Lower leg skin (tissue), 4 donors: ENCODE measurements at regions not wholly inside any gene's neighbourhood (a gene's known extent, or its start where the extent isn't known, plus 50 kb on each side); places are given as distances from the start of the nearest gene placed in this dataset.

Experiments
- DNase-seq, 2 donors: peaks; one replicate each; pipeline ENCODE4 v3.0.0-alpha.2; 2019; ENCODE audit warnings: low spot score in 2 of 2
- H3K4me3 ChIP-seq: fragments of 200-600 bp; sonication (generic); 2 replicates; pipeline ENCODE4 v1.5.1; 2017; ENCODE audit warnings: mild to moderate bottlenecking, low read depth; ENCODE audit not compliant: poor library complexity, severe bottlenecking
- POLR2A ChIP-seq, 2 donors: fragments of 450-650 bp; IDR thresholded peaks; one replicate each; pipeline ENCODE4 v1.6.1; 2016 to 2017; ENCODE audit warnings: antibody characterized with exemption in 2 of 2, mild to moderate bottlenecking in 1 of 2, moderate library complexity in 1 of 2
- WGBS, 2 donors: methylation state at CpG; one replicate each; pipeline ENCODE4 v1.1.5; 2018; 5-methylcytosine and 5-hydroxymethylcytosine counted together
- intact Hi-C: fragments of 100-400 bp; cut with DNase I; formaldehyde crosslinking; loops from one replicate; pipeline ENCODE4 v1.15.0; 2023; ENCODE audit warnings: low total_unique reads
- TF ChIP-seq, protein P1 (sequence below), 3 donors: fragments of 450-650 bp; IDR thresholded peaks; one replicate each; pipeline ENCODE4 v1.5.1; 2016; ENCODE audit warnings: antibody characterized with exemption in 3 of 3, mild to moderate bottlenecking in 3 of 3, moderate library complexity in 2 of 3

DNA sequence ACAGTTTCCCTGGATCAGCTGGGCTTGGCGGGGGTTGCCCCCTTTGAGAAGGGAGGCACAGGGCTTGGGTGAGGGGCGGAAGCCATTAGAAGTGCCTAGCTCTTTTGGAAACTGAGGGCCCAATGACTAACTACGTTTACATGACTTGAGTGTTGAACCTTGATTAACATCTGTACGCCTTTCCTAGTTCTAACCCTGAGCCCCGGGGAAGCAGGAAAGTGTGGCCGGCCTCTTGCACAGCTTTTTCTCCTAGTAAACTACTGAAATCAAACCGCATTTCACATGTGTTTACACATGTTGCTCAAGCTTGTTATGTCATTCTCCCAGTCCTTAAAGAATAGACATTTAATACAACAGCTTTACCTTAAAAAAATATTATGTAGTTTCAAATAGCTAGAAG is 1356.4 kb upstream of the TMEM132C start:
- no peak for DNase-seq
- TF ChIP-seq POLR2A (IDR thresholded peaks at IDR 0.05): no peak
- TF ChIP-seq, protein P1, sequence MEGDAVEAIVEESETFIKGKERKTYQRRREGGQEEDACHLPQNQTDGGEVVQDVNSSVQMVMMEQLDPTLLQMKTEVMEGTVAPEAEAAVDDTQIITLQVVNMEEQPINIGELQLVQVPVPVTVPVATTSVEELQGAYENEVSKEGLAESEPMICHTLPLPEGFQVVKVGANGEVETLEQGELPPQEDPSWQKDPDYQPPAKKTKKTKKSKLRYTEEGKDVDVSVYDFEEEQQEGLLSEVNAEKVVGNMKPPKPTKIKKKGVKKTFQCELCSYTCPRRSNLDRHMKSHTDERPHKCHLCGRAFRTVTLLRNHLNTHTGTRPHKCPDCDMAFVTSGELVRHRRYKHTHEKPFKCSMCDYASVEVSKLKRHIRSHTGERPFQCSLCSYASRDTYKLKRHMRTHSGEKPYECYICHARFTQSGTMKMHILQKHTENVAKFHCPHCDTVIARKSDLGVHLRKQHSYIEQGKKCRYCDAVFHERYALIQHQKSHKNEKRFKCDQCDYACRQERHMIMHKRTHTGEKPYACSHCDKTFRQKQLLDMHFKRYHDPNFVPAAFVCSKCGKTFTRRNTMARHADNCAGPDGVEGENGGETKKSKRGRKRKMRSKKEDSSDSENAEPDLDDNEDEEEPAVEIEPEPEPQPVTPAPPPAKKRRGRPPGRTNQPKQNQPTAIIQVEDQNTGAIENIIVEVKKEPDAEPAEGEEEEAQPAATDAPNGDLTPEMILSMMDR (IDR thresholded peaks at IDR 0.05): no peak
- no peak overlapping the region for H3K4me3 ChIP-seq
- WGBS, 2 donors: 76 to 77% methylated on average over 7 of the region's 7 CpGs
- intact Hi-C loops: loop anchor here (10.0 kb wide), 1 partner anchor 1264 kb away; no protein-coding TSS in a partner anchor

- 86 to 90% methylated on average over 6 of the region's 6 CpGs for WGBS, 2 donors
- H3K4me3 ChIP-seq: no peak overlapping the region
- intact Hi-C loops: loop anchor here (10.0 kb wide), 1 partner anchor 1263 kb away; no protein-coding TSS in a partner anchor
- no peak for DNase-seq
- TF ChIP-seq, protein P1 (IDR thresholded peaks at IDR 0.05): no peak
- no peak for TF ChIP-seq POLR2A (IDR thresholded peaks at IDR 0.05)
These were observed 1354.9 kb upstream of the TMEM132C start for GRCh38 chr12:126912111-126912510.

- no peak for DNase-seq
- WGBS, 2 donors: 76 to 81% methylated on average over 5 of the region's 5 CpGs
- intact Hi-C loops: loop anchor here (10.0 kb wide), 1 partner anchor 1261 kb away; no protein-coding TSS in a partner anchor
- no peak for TF ChIP-seq POLR2A (IDR thresholded peaks at IDR 0.05)
- TF ChIP-seq, protein P1 (IDR thresholded peaks at IDR 0.05): no peak
- H3K4me3 ChIP-seq: no peak overlapping the region
These were observed 1352.7 kb upstream of the TMEM132C start for GRCh38 chr12:126914170-126914793.

GRCh38 chr12:126915309-126915708 is 1351.7 kb upstream of the TMEM132C start:
- 51 to 58% methylated on average over 6 of the region's 6 CpGs for WGBS, 2 donors
- intact Hi-C loops: loop anchor here (10.0 kb wide), 1 partner anchor 1259 kb away; no protein-coding TSS in a partner anchor
- no peak for DNase-seq
- TF ChIP-seq, protein P1 (IDR thresholded peaks at IDR 0.05): no peak
- TF ChIP-seq POLR2A (IDR thresholded peaks at IDR 0.05): no peak
- no peak overlapping the region for H3K4me3 ChIP-seq

GRCh38 chr12:126926023-126926594 is 1340.9 kb upstream of the TMEM132C start:
- DNase-seq: no peak

DNA sequence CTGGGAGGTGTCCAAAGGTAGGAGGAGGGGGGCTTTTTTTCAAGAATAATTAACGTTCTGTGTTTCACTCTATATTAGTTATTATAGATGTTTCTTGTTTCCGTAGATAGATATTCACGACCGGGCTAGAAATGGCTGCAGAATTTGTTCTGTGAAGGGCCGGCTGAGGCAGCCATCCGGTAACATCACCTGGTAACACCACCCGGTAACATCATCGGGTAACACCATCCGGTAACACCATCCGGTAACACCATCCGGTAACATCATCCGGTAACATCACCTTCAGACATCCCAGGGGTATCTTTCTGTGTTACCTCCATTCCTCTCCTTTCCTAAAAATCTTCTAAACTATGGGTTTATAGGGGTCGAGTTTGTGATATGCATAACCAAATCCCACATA is 1336.7 kb upstream of the TMEM132C start:
- no peak for DNase-seq
- 89 to 90% methylated on average over 13 of the region's 13 CpGs for WGBS, 2 donors
- H3K4me3 ChIP-seq: no peak overlapping the region
- intact Hi-C loops: no loop called here
- no peak for TF ChIP-seq POLR2A (IDR thresholded peaks at IDR 0.05)
- TF ChIP-seq, protein P1 (IDR thresholded peaks at IDR 0.05): no peak

More at GRCh38 chr12:126926023-126926594, 1340.9 kb upstream of the TMEM132C start:
- intact Hi-C loops: no loop called here
- TF ChIP-seq POLR2A (IDR thresholded peaks at IDR 0.05): no peak
- WGBS, 2 donors: 75 to 76% methylated on average over 7 of the region's 7 CpGs
- no peak overlapping the region for H3K4me3 ChIP-seq
